GM12873 (cell line): ENCODE measurements at regions not wholly inside any gene's neighbourhood (a gene's known extent, or its start where the extent isn't known, plus 50 kb on each side); places are given as distances from the start of the nearest gene placed in this dataset.

Source experiments
- CTCF ChIP-seq: IDR thresholded peaks from 2 replicates; pipeline ENCODE4 v1.5.1; 2012; ENCODE audit warnings: low read depth, mild to moderate bottlenecking, moderate library complexity, low read length, control low read depth; ENCODE audit not compliant: insufficient read depth; ENCODE audit errors: missing control alignments

GRCh38 chr12:97005174-97005573, 98.1 kb downstream of the NEDD1 start:
- no peak for TF ChIP-seq CTCF

GRCh38 chr12:97005646-97006045, 98.6 kb downstream of the NEDD1 start:
- no peak for TF ChIP-seq CTCF

DNA sequence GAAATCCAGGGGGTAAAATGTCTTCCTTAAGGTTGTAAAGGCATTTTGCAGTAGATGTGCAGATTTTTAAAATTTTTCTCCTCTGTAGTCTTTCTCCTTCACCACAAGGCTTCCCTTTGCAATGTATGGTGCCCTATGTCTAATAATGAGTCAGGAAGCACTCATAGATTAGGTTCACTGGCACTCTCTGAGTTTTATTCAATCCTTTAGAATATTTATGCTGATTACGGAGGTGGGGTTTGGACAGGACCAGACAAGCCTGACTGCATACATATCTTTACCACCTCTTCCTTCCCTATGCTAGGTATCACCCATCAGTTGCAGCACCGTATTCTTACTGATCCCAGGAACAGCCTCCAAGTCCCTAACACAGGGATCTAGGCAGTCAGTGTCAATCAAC, 99.5 kb downstream of the NEDD1 start:
- no peak for TF ChIP-seq CTCF

DNA sequence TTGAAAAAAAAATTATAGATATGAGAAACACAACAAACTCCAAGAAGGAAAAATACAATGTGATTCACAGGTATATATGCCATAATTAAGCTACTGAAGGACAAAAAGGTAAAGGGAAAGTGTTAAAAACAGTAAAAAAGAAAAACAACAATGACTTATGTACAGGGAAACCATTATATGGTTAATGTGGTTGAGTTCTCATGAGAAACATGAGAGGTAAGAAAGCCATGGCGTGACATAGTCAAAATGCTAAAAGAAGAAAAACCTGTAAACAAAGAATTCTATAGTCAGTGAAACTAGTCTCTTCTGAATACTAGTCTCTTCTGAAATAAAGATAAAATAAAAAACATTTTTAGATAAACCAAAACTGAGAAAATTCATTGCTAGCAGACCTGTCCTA, 109.1 kb downstream of the NEDD1 start:
- TF ChIP-seq CTCF: no peak

DNA sequence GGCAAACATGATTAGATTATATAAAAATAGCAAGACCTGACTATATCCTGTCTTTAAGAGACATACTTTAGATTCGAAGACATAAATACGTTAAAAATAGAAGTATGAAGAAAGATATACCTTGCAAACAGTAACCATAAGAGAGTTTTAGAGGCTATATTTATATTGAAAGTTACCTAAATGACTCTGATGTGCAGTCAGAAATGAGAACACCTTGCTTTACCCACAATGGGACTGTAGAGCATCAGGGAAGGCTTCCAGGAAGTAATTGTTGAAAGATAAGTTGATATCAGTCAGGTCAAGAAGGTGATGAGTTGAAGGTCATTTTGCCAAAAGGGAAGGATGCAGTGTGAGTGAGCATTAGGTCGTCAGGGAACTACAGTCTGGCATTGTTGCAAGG, 110.2 kb downstream of the NEDD1 start:
- TF ChIP-seq CTCF: no peak

DNA sequence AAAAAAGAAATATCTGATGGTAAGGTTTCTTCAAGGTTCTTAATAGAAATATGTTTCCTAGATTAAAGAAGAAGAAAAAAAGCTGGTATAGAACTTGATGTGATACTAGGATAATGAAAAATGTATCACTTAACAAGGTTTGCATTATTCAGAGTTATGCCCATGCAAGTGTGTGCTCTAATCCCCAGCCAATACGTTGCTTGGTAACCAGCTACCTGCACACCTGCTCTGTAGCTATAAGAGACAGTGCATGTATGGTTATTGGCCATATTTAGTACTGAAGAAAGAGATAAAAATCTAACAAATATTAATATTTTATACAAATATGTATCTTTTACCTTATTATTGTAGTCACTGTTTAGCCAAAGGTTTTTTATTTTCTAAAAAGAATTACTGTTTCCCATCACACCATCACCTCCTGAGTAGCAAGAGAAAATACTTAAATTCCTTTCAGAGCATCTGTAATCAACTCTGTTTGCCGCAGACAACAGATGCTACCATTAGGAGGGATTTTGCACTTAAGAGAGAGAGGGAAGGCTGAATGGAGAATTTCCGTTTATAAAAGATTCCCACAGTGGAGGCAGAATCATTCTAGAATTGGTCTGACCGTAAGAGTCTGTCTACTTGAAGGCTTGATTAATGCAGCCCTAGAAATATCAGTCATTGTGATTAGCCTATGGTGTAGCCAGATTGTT, 115.6 kb downstream of the NEDD1 start:
- no peak for TF ChIP-seq CTCF

- TF ChIP-seq CTCF: no peak
Observed at GRCh38 chr12:97024393-97024792, 117.3 kb downstream of the NEDD1 start.
